Gastrocnemius medialis (tissue), 4 donors: ENCODE measurements at regions not wholly inside any gene's neighbourhood (a gene's known extent, or its start where the extent isn't known, plus 50 kb on each side); places are given as distances from the start of the nearest gene placed in this dataset.

Experiments used
- ATAC-seq, 2 donors: fragments of 150-250 bp; one replicate each; pipeline ENCODE4 v1.9.1; 2016
- DNase-seq, 2 donors: peaks; one replicate each; pipeline ENCODE4 v3.0.0-alpha.2; 2019
- H3K27ac ChIP-seq, 4 donors: fragments of 200-600 bp; sonication (generic); 1 replicate in 1 of 4; 2 replicates in 3 of 4; pipeline ENCODE4 v1.5.1; 2016 to 2018; ENCODE audit warnings: mild to moderate bottlenecking in 2 of 4, moderate library complexity in 1 of 4
- H3K27me3 ChIP-seq, 3 donors: fragments of 200-600 bp; sonication (generic) in 2 of 3; 1 replicate in 1 of 3; 2 replicates in 2 of 3; pipeline versions ENCODE4 v1.5.1 to v1.6.0; 2016 to 2019; ENCODE audit warnings: mild to moderate bottlenecking in 1 of 3, moderate library complexity in 1 of 3
- H3K36me3 ChIP-seq, 2 donors: fragments of 200-600 bp; sonication (generic) in 1 of 2; one replicate each; pipeline ENCODE4 v1.5.1; 2017 to 2018
- H3K4me1 ChIP-seq, 2 donors: fragments of 200-600 bp; sonication (generic) in 1 of 2; one replicate each; pipeline ENCODE4 v1.5.1; 2016 to 2017; ENCODE audit warnings: mild to moderate bottlenecking in 2 of 2
- H3K4me3 ChIP-seq, 4 donors: fragments of 200-600 bp; sonication (generic) in 3 of 4; 1 replicate in 1 of 4; 2 replicates in 3 of 4; pipeline ENCODE4 v1.5.1; 2016 to 2019; ENCODE audit warnings: mild to moderate bottlenecking in 2 of 4
- H3K9me3 ChIP-seq, 3 donors: fragments of 200-600 bp; sonication (generic) in 2 of 3; 1 replicate in 1 of 3; 2 replicates in 2 of 3; pipeline ENCODE4 v1.5.1; 2016 to 2019
- POLR2A ChIP-seq, 2 donors: fragments of 450-650 bp; IDR thresholded peaks; one replicate each; pipeline ENCODE4 v1.6.1; 2017; ENCODE audit warnings: antibody characterized with exemption in 2 of 2, mild to moderate bottlenecking in 2 of 2, moderate library complexity in 2 of 2
- in situ Hi-C, 4 donors: fragments of 200-750 bp; cut with MboI; loops; one replicate each; pipeline versions ENCODE4 v1.15.0 to v1.8.0; 2017; ENCODE audit warnings: low sequenced_read_pairs in 4 of 4
- intact Hi-C: fragments of 100-400 bp; cut with DNase I; formaldehyde crosslinking; loops from one replicate; pipeline ENCODE4 v1.15.1; 2023; ENCODE audit warnings: low total_unique reads
- TF ChIP-seq, protein P1 (sequence below), 5 experiments: fragments of 450-650 bp in 3 of 5; fragments of 200-600 bp in 2 of 5; sonication (generic) in 2 of 5; IDR thresholded peaks in 4 of 5; conservative IDR thresholded peaks in 1 of 5; 1 replicate in 4 of 5; 2 replicates in 1 of 5; pipeline ENCODE4 v1.5.1; 2016 to 2019; ENCODE audit warnings: antibody characterized with exemption in 5 of 5, mild to moderate bottlenecking in 3 of 5, moderate library complexity in 3 of 5

DNA sequence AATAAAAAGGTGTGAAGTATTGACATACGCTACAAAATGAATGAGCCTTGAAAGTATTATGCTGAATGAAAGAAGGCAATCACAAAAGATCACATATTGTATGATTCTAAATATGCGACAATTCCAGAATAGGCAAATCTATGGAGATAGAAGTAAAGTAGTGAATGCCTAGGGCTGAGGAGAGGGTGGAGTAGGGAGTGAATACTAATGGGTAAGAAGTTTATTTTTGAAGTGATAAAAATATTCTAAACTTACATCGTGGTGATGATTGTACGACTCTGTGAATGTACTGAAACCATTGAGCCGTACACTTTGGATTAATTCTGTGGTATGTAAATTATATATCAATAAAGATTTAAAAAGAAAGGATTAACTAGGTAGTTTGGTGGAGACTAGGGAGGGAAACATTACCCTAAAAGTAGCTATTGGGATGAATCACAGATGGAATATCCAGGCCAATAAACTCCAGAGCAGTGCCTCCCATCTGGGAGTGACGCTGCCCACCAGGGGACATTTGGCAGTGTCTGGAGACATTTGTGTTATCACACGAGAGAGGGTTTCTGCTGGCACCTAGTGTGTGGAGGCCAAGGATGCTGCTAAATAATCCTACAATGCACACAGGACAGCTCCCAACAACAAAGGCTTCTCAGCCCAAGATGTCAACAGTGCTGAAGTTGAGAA lies 214.2 kb upstream of the PCSK2 start:
- no peaks in the 10 kb centered on the region for H3K27me3 ChIP-seq
- intact Hi-C loops: no loop called here
- in situ Hi-C loops: no loop called here

DNA sequence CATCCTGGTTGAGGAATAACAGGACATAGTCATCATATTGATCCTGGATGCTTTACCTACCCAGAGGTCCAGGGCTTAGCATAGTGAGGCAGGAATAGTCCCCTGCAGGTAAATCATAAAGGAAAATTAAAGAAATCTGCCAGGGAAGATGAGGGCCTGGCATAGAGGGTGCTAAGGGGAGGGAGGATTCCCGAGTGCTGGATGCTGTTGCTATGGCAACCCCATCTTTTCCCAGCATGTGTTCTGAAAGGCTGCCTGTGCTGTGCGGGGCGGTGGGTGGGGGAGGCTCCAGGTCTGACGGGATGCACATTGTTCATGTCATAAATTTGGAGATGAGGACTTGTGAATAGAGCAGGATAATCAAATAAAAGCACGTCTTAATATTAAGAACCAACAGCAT lies 212.6 kb upstream of the PCSK2 start:
- intact Hi-C loops: no loop called here
- H3K9me3 ChIP-seq: no peaks in the 10 kb centered on the region
- no peak for ATAC-seq
- H3K4me1 ChIP-seq: no peaks in the 10 kb centered on the region
- no peaks in the 10 kb centered on the region for H3K36me3 ChIP-seq
- TF ChIP-seq, protein P1, sequence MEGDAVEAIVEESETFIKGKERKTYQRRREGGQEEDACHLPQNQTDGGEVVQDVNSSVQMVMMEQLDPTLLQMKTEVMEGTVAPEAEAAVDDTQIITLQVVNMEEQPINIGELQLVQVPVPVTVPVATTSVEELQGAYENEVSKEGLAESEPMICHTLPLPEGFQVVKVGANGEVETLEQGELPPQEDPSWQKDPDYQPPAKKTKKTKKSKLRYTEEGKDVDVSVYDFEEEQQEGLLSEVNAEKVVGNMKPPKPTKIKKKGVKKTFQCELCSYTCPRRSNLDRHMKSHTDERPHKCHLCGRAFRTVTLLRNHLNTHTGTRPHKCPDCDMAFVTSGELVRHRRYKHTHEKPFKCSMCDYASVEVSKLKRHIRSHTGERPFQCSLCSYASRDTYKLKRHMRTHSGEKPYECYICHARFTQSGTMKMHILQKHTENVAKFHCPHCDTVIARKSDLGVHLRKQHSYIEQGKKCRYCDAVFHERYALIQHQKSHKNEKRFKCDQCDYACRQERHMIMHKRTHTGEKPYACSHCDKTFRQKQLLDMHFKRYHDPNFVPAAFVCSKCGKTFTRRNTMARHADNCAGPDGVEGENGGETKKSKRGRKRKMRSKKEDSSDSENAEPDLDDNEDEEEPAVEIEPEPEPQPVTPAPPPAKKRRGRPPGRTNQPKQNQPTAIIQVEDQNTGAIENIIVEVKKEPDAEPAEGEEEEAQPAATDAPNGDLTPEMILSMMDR (IDR thresholded peaks at IDR 0.05 in 4 of 5, conservative IDR thresholded peaks at IDR 0.05 in 1 of 5): no peak
- H3K27ac ChIP-seq: no peak overlapping the region
- DNase-seq: no peak
- no peak overlapping the region for H3K4me3 ChIP-seq
- in situ Hi-C loops: no loop called here
- H3K27me3 ChIP-seq: no peaks in the 10 kb centered on the region

More for the DNA sequence above, 214.2 kb upstream of the PCSK2 start:
- Histone ChIP-seq H3K27ac (no peak overlapping the region), H3K4me1 (no peaks in the 10 kb centered on the region), H3K4me3 (no peak overlapping the region), H3K9me3 (no peaks in the 10 kb centered on the region), H3K36me3 (no peaks in the 10 kb centered on the region)
- TF ChIP-seq POLR2A (IDR thresholded peaks at IDR 0.05): no peak
- TF ChIP-seq, protein P1 (IDR thresholded peaks at IDR 0.05 in 4 of 5, conservative IDR thresholded peaks at IDR 0.05 in 1 of 5): no peak
- DNase-seq (no peak), ATAC-seq (no peak)

DNA sequence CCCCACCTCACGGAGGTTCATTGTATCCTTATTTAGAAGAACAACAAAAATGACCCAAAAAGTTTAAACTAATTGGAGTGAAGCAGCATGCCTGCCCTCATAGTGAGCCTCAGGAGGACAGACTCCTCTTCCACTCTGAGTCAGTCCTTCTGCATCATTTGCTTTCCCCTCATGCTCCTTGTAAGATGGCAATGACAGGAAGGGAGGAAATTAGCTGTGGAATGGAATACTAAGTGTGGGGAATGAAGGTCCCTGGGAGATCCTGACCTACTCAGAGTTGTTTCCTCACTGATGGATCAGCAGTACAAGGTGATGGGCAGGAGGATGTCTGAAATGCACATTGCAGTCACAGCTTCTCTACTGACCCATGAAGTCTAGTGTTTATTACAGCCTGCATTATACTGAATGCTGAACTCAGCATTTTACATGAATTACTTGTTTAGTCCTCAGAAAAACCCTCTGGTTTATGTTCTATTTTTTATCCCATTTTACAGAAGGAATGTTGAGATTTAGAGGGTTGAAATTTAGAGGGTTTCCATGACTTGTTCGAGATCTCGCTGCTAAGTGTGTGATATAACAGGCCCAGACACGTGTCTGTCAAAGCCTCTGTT lies 212.0 kb upstream of the PCSK2 start:
- Histone ChIP-seq H3K9me3 (no peaks in the 10 kb centered on the region), H3K4me3 (no peak overlapping the region), H3K27me3 (no peaks in the 10 kb centered on the region), H3K27ac (no peak overlapping the region), H3K36me3 (no peaks in the 10 kb centered on the region), H3K4me1 (no peaks in the 10 kb centered on the region)
- no peak for TF ChIP-seq POLR2A (IDR thresholded peaks at IDR 0.05)
- TF ChIP-seq, protein P1 (IDR thresholded peaks at IDR 0.05 in 4 of 5, conservative IDR thresholded peaks at IDR 0.05 in 1 of 5): no peak
- no peak for DNase-seq
- in situ Hi-C loops: no loop called here
- intact Hi-C loops: no loop called here
- ATAC-seq: no peak

DNA sequence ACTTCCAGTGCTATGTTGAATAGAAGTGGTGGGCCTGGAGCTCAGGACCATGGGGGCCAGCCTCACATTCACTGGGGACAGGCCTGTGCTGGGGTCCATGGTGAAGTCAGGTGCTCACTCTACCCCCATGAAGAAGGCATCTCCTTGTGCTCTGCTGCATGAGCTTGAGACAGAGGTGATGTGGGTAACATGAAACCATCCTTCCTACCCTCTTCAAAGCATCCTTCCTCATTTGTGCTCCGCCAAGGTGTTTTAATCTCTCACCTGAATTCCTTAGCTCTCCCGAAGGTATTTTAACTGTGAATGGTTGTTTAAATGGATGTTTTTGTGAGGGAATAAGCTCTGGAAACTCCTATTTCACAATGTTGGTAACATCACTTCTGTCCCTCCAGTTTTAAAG lies 209.6 kb upstream of the PCSK2 start:
- no peak for TF ChIP-seq POLR2A (IDR thresholded peaks at IDR 0.05)
- TF ChIP-seq, protein P1 (IDR thresholded peaks at IDR 0.05 in 4 of 5, conservative IDR thresholded peaks at IDR 0.05 in 1 of 5): no peak
- Histone ChIP-seq H3K9me3 (no peaks in the 10 kb centered on the region), H3K4me3 (no peak overlapping the region), H3K27ac (no peak overlapping the region), H3K27me3 (no peaks in the 10 kb centered on the region), H3K4me1 (no peaks in the 10 kb centered on the region), H3K36me3 (no peaks in the 10 kb centered on the region)
- intact Hi-C loops (no loop called here), in situ Hi-C loops (no loop called here)
- ATAC-seq (no peak), DNase-seq (no peak)
